ENCODE measurements at regions not wholly inside any gene's neighbourhood (a gene's known extent, or its start where the extent isn't known, plus 50 kb on each side); places are given as distances from the start of the nearest gene placed in this dataset.

- Histone ChIP-seq H3K36me3 (no peaks in the 10 kb centered on the region), H3K4me1 (no peaks in the 10 kb centered on the region), H3K9me3 (no peaks in the 10 kb centered on the region), H3K4me3 (no peak overlapping the region), H3K27ac (replicated peaks in 1 of 4) (no peak overlapping the region), H3K27me3 (no peaks in the 10 kb centered on the region)
- 2% methylated on average over 2 of the region's 2 CpGs for WGBS
- no peak for DNase-seq (ENCODE audit: extremely low spot score)
- intact Hi-C loops (cut with DNase I): no loop called here
- no peak for TF ChIP-seq EP300 (IDR thresholded peaks at IDR 0.05)
- no peak for TF ChIP-seq POLR2AphosphoS5 (IDR thresholded peaks at IDR 0.05)
- no peak for TF ChIP-seq POLR2A (IDR thresholded peaks at IDR 0.05; ENCODE audit: low read depth)
- TF ChIP-seq CTCF (IDR thresholded peaks at IDR 0.05): no peak
Measured at GRCh38 chr18:27778441-27778840, 398.5 kb downstream of the CDH2 start.

GRCh38 chr18:27772081-27772480, 404.8 kb downstream of the CDH2 start:
- intact Hi-C loops (cut with DNase I): no loop called here
- H3K27me3 ChIP-seq: no peaks in the 10 kb centered on the region
- H3K4me1 ChIP-seq: no peaks in the 10 kb centered on the region
- no peaks in the 10 kb centered on the region for H3K36me3 ChIP-seq
- no peak overlapping the region for H3K4me3 ChIP-seq
- WGBS: 77% methylated on average over 5 of the region's 5 CpGs
- TF ChIP-seq POLR2A (IDR thresholded peaks at IDR 0.05; ENCODE audit: low read depth): no peak
- TF ChIP-seq CTCF (IDR thresholded peaks at IDR 0.05): no peak
- TF ChIP-seq POLR2AphosphoS5 (IDR thresholded peaks at IDR 0.05): no peak
- no peak for TF ChIP-seq EP300 (IDR thresholded peaks at IDR 0.05)
- no peaks in the 10 kb centered on the region for H3K9me3 ChIP-seq
- H3K27ac ChIP-seq (replicated peaks in 1 of 4): no peak overlapping the region
- no peak for DNase-seq (ENCODE audit: extremely low spot score)

DNA sequence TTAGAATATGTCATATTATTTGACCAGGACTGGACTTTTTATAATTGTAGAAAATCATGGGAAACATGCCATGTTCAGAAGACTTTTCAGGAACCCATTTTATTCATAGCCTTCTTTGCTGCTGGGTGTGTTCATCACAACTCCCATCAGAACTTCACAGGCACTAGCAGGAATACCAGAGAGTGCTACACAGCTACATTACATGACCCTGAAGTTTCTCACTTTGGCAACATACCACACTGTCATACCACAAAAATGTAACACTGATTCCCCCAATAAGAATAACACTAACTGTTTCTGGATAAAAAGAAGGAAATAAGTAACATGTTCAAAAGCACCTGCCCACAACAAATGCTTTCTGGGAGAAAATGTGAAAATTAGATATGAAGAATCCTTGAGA, 405.4 kb downstream of the CDH2 start:
- Histone ChIP-seq H3K27ac (replicated peaks in 1 of 4) (no peak overlapping the region), H3K4me1 (no peaks in the 10 kb centered on the region), H3K4me3 (no peak overlapping the region), H3K9me3 (no peaks in the 10 kb centered on the region), H3K27me3 (no peaks in the 10 kb centered on the region), H3K36me3 (no peaks in the 10 kb centered on the region)
- DNase-seq (ENCODE audit: extremely low spot score): no peak
- TF ChIP-seq POLR2AphosphoS5 (IDR thresholded peaks at IDR 0.05) (no peak), EP300 (IDR thresholded peaks at IDR 0.05) (no peak), POLR2A (IDR thresholded peaks at IDR 0.05; ENCODE audit: low read depth) (no peak), CTCF (IDR thresholded peaks at IDR 0.05) (no peak)
- intact Hi-C loops (cut with DNase I): no loop called here

DNA sequence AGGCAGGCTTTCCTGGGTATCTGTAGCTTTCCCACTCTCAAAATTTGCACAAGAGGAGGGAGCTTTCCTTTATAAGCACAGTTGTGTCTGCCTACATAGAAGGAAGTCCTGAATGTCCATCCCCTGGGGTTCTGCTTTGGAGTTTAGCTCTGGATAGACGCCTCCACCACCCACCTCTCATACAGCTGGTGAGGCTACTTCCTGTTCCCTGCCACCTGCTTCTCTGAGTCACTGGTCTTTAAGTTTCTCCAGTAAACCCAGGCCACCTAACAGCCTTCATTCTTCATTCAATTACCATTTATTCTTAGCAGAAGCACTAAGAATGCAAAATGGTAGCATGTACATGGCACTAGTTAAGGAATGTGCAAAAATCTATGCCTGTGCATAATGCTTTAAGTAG, 407.8 kb downstream of the CDH2 start:
- TF ChIP-seq POLR2AphosphoS5 (IDR thresholded peaks at IDR 0.05): no peak
- no peak for TF ChIP-seq CTCF (IDR thresholded peaks at IDR 0.05)
- TF ChIP-seq POLR2A (IDR thresholded peaks at IDR 0.05; ENCODE audit: low read depth): no peak
- no peak for TF ChIP-seq EP300 (IDR thresholded peaks at IDR 0.05)
- H3K4me3 ChIP-seq: no peak overlapping the region
- no peak for DNase-seq (ENCODE audit: extremely low spot score)
- no peaks in the 10 kb centered on the region for H3K36me3 ChIP-seq
- H3K27ac ChIP-seq (replicated peaks in 1 of 4): no peak overlapping the region
- H3K4me1 ChIP-seq: no peaks in the 10 kb centered on the region
- no peaks in the 10 kb centered on the region for H3K27me3 ChIP-seq
- no peaks in the 10 kb centered on the region for H3K9me3 ChIP-seq
- intact Hi-C loops (cut with DNase I): no loop called here
- 67% methylated on average over 1 of the region's 1 CpG for WGBS

- intact Hi-C loops (cut with DNase I): no loop called here
- Histone ChIP-seq H3K27ac (replicated peaks in 1 of 4) (no peak overlapping the region), H3K27me3 (no peaks in the 10 kb centered on the region), H3K4me1 (no peaks in the 10 kb centered on the region), H3K9me3 (no peaks in the 10 kb centered on the region), H3K4me3 (no peak overlapping the region), H3K36me3 (no peaks in the 10 kb centered on the region)
- TF ChIP-seq POLR2A (IDR thresholded peaks at IDR 0.05; ENCODE audit: low read depth) (no peak), CTCF (IDR thresholded peaks at IDR 0.05) (no peak), POLR2AphosphoS5 (IDR thresholded peaks at IDR 0.05) (no peak), EP300 (IDR thresholded peaks at IDR 0.05) (no peak)
- WGBS: 86% methylated on average over 1 of the region's 1 CpG
- DNase-seq (ENCODE audit: extremely low spot score): no peak
Measured at GRCh38 chr18:27763936-27764335, 413.0 kb downstream of the CDH2 start.

All from esophagus muscularis mucosa (tissue), 4 donors.